Endodermal cell (in vitro differentiated cells): ENCODE measurements at regions not wholly inside any gene's neighbourhood (a gene's known extent, or its start where the extent isn't known, plus 50 kb on each side); places are given as distances from the start of the nearest gene placed in this dataset.

Source experiments
- DNase-seq: peaks from one replicate; pipeline ENCODE4 v3.0.0-alpha.2; 2017
- H3K27ac ChIP-seq: 2 replicates; pipeline ENCODE4 v1.5.1; 2013; ENCODE audit warnings: mild to moderate bottlenecking, low read depth, low read length, moderate library complexity
- H3K27me3 ChIP-seq: 2 replicates; pipeline ENCODE4 v1.6.1; 2013; ENCODE audit warnings: mild to moderate bottlenecking, low read length, moderate library complexity; ENCODE audit not compliant: insufficient read depth, control insufficient read depth, poor library complexity, severe bottlenecking
- H3K36me3 ChIP-seq: 2 replicates; pipeline ENCODE4 v1.7.0; 2013; ENCODE audit warnings: mild to moderate bottlenecking, low read length, moderate library complexity; ENCODE audit not compliant: control insufficient read depth, insufficient read depth
- H3K4me1 ChIP-seq: one replicate; pipeline ENCODE4 v1.7.0; 2013; ENCODE audit warnings: low read length; ENCODE audit not compliant: control insufficient read depth, insufficient read depth
- H3K4me3 ChIP-seq: 2 replicates; pipeline ENCODE4 v1.5.1; 2013; ENCODE audit warnings: mild to moderate bottlenecking, low read length, moderate library complexity
- H3K9ac ChIP-seq: 2 replicates; pipeline ENCODE4 v1.6.1; 2013; ENCODE audit warnings: mild to moderate bottlenecking, low read length, moderate library complexity; ENCODE audit not compliant: poor library complexity, severe bottlenecking; ENCODE audit errors: extremely low read depth
- H3K9me3 ChIP-seq: 2 replicates; pipeline ENCODE4 v1.6.1; 2013; ENCODE audit warnings: mild to moderate bottlenecking, low read length, moderate library complexity; ENCODE audit not compliant: control insufficient read depth
- H3K27ac Mint-ChIP-seq: 2 replicates; pipeline ENCODE4 v1.8.0; 2020; ENCODE audit warnings: mixed read lengths
- H3K27me3 Mint-ChIP-seq: 2 replicates; pipeline ENCODE4 v1.8.0; 2021; ENCODE audit warnings: mild to moderate bottlenecking, mixed read lengths; ENCODE audit not compliant: insufficient read depth
- H3K36me3 Mint-ChIP-seq: 2 replicates; pipeline ENCODE4 v1.8.0; 2020; ENCODE audit warnings: low read depth, mixed read lengths
- H3K4me1 Mint-ChIP-seq: 2 replicates; pipeline ENCODE4 v1.8.0; 2020; ENCODE audit warnings: mixed read lengths
- H3K4me3 Mint-ChIP-seq: 2 replicates; pipeline ENCODE4 v1.8.0; 2020; ENCODE audit warnings: mild to moderate bottlenecking, moderate library complexity, mixed read lengths
- H3K9me3 Mint-ChIP-seq: 2 replicates; pipeline ENCODE4 v1.8.0; 2020; ENCODE audit warnings: mild to moderate bottlenecking, mixed read lengths
- WGBS, 2 experiments: methylation state at CpG; one replicate each; pipeline versions ENCODE4 v1.1.5 to v1.1.7; 2013; ENCODE audit warnings: missing lambda C conversion rate in 2 of 2, mixed read lengths in 1 of 2; ENCODE audit not compliant: insufficient coverage in 1 of 2, insufficient read length in 1 of 2; 5-methylcytosine and 5-hydroxymethylcytosine counted together
- TF ChIP-seq, protein P1 (sequence below): fragments of 200-600 bp; sonication (generic); conservative IDR thresholded peaks from 2 replicates; pipeline ENCODE4 v1.5.0; 2021; ENCODE audit warnings: antibody characterized with exemption, mild to moderate bottlenecking

DNA sequence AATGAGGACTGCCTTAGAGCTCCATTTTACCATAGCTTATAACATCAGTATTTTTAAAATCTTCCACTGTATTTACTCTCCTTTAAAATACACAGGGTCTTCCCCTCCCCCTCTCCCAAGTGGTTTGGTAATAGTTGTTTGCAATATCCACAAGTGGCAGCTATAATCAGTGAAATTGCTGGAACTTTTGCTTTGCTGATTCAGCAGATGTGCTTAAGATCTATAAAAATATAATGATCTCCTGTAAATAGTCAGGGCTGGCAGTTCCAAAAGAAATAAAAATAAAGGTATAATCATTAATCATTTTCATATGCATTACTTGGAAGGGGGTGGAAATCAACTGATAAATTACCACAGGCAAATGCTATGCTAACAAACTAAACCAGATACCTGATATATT is 345.2 kb downstream of the KLHL13 start:
- no peaks in the 10 kb centered on the region for H3K4me1 Mint-ChIP-seq
- H3K4me3 Mint-ChIP-seq, result no peak overlapping the region
- no peak for DNase-seq
- H3K36me3 Mint-ChIP-seq, result no peaks in the 10 kb centered on the region
- Histone ChIP-seq H3K27ac (no peak overlapping the region), H3K27me3 (no peaks in the 10 kb centered on the region), H3K36me3 (no peaks in the 10 kb centered on the region), H3K9me3 (no peaks in the 10 kb centered on the region), H3K4me1 (no peaks in the 10 kb centered on the region), H3K4me3 (no peak overlapping the region), H3K9ac (no peak overlapping the region)
- no peaks in the 10 kb centered on the region for H3K27me3 Mint-ChIP-seq
- TF ChIP-seq, protein P1, sequence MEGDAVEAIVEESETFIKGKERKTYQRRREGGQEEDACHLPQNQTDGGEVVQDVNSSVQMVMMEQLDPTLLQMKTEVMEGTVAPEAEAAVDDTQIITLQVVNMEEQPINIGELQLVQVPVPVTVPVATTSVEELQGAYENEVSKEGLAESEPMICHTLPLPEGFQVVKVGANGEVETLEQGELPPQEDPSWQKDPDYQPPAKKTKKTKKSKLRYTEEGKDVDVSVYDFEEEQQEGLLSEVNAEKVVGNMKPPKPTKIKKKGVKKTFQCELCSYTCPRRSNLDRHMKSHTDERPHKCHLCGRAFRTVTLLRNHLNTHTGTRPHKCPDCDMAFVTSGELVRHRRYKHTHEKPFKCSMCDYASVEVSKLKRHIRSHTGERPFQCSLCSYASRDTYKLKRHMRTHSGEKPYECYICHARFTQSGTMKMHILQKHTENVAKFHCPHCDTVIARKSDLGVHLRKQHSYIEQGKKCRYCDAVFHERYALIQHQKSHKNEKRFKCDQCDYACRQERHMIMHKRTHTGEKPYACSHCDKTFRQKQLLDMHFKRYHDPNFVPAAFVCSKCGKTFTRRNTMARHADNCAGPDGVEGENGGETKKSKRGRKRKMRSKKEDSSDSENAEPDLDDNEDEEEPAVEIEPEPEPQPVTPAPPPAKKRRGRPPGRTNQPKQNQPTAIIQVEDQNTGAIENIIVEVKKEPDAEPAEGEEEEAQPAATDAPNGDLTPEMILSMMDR, result no peak
- H3K27ac Mint-ChIP-seq, result no peak overlapping the region
- H3K9me3 Mint-ChIP-seq, result peaks cover 44% of the 10 kb centered on the region

DNA sequence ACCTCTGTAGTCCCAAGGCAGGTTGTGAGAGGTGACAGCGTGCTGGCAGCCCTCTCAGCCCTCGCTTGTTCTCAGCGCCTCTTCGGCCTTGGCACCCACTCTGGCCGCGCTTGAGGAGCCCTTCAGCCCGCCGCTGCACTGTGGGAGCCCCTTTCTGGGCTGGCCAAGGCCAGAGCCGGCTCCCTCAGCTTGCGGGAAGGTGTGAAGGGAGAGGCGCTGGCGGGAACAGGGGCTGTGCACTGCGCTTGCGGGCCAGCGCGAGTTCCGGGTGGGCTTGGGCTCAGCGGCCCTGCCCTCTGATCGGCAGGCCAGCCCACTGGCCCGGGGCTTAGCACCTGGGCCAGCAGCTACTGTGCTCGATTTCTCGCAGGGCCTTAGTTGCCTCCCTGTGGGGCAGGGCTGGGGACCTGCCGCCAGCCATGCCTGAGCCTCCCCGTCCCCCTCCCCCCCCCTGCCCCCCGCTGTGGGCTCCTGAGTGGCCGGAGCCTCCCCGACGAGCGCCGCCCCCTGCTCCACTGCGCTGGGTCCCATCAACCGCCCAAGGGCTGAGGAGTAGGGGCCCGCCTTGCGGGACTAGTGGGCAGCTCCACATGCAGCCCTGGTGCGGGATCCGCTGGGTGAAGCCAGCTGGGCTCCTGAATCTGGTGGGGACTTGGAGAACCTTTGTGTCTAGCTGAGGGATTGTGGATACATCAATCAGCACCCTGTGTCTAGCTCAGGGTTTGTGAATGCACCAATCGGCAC is 347.6 kb downstream of the KLHL13 start:
- Histone ChIP-seq H3K27me3 (no peaks in the 10 kb centered on the region), H3K9ac (no peak overlapping the region), H3K36me3 (no peaks in the 10 kb centered on the region), H3K4me3 (no peak overlapping the region), H3K9me3 (no peaks in the 10 kb centered on the region), H3K4me1 (no peaks in the 10 kb centered on the region), H3K27ac (no peak overlapping the region)
- TF ChIP-seq, protein P1, result no peak
- DNase-seq, result no peak
- Mint-ChIP-seq H3K36me3 (no peaks in the 10 kb centered on the region), H3K27me3 (no peaks in the 10 kb centered on the region), H3K27ac (no peak overlapping the region), H3K4me3 (no peak overlapping the region), H3K4me1 (no peaks in the 10 kb centered on the region), H3K9me3 (peaks cover 47% of the 10 kb centered on the region)
- 93 to 100% methylated on average over 1 to 29 of the region's 37 CpGs for WGBS, 2 experiments

DNA sequence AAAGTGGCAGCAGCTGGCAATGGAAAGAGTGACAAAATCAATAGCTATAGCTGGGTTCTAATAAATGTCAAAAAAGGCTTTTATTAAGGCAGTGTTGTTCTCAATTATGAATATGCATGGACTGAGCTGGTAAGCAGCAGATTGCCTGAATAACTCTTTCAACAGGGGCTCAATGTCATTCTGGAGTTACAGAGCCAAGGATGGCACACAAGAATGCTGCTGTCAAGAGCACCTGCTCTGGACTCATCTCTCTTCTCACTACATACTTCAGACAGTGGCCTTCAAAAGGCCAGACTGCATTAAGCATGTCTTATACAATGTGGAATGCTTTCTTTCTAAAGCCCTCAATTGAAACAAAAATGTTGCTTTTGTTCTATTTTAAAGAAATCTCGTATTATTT is 351.4 kb downstream of the KLHL13 start:
- Mint-ChIP-seq H3K27me3 (no peaks in the 10 kb centered on the region), H3K36me3 (no peaks in the 10 kb centered on the region), H3K4me1 (no peaks in the 10 kb centered on the region)

More for the DNA sequence above, 351.4 kb downstream of the KLHL13 start:
- Mint-ChIP-seq H3K27ac (no peak overlapping the region), H3K9me3 (peaks cover 65% of the 10 kb centered on the region), H3K4me3 (no peak overlapping the region)
- 83 to 100% methylated on average over 1 of the region's 1 CpG for WGBS, 2 experiments
- Histone ChIP-seq H3K27ac (no peak overlapping the region), H3K9ac (no peak overlapping the region), H3K4me1 (no peaks in the 10 kb centered on the region), H3K36me3 (no peaks in the 10 kb centered on the region), H3K27me3 (no peaks in the 10 kb centered on the region), H3K4me3 (no peak overlapping the region), H3K9me3 (no peaks in the 10 kb centered on the region)
- TF ChIP-seq, protein P1, result no peak
- no peak for DNase-seq
